CD14-positive monocyte (primary cell): ENCODE measurements at regions not wholly inside any gene's neighbourhood (a gene's known extent, or its start where the extent isn't known, plus 50 kb on each side); places are given as distances from the start of the nearest gene placed in this dataset.

Experiments used
- DNase-seq, 3 donors: peaks; one replicate each; pipeline ENCODE4 v3.0.0-alpha.2; 2011 to 2022
- H2AFZ ChIP-seq: 2 replicates; pipeline ENCODE4 v1.6.0; 2012; ENCODE audit warnings: mild to moderate bottlenecking, low read depth, low read length, inconsistent platforms; ENCODE audit not compliant: insufficient read depth, poor library complexity, severe bottlenecking
- H3K27ac ChIP-seq, 2 donors: 1 replicate in 1 of 2; 2 replicates in 1 of 2; pipeline ENCODE4 v1.5.1; 2012 to 2013; ENCODE audit warnings: low read length in 2 of 2, control low read depth in 1 of 2, inconsistent platforms in 1 of 2, low read depth in 1 of 2, mild to moderate bottlenecking in 1 of 2
- H3K27me3 ChIP-seq, 2 donors: one replicate each; pipeline versions ENCODE4 v1.6.0 to v1.6.1; 2011 to 2013; ENCODE audit warnings: low read length in 2 of 2; ENCODE audit not compliant: control insufficient read depth in 2 of 2, insufficient read depth in 2 of 2
- H3K36me3 ChIP-seq, 2 donors: replicated peaks in 1 of 2; 1 replicate in 1 of 2; 2 replicates in 1 of 2; pipeline versions ENCODE4 v1.5.1 to v1.6.1; 2012 to 2013; ENCODE audit warnings: low read length in 2 of 2, control low read depth in 1 of 2, inconsistent platforms in 1 of 2, mild to moderate bottlenecking in 1 of 2; ENCODE audit not compliant: insufficient read depth in 2 of 2, control insufficient read depth in 1 of 2
- H3K4me1 ChIP-seq, 2 donors: 1 replicate in 1 of 2; 2 replicates in 1 of 2; pipeline versions ENCODE4 v1.5.1 to v1.6.1; 2012 to 2013; ENCODE audit warnings: low read length in 2 of 2, control low read depth in 1 of 2, inconsistent platforms in 1 of 2, mild to moderate bottlenecking in 1 of 2, moderate library complexity in 1 of 2; ENCODE audit not compliant: insufficient read depth in 2 of 2, control insufficient read depth in 1 of 2
- H3K4me2 ChIP-seq: replicated peaks from 2 replicates; pipeline ENCODE3; 2012; ENCODE audit warnings: low read length, moderate library complexity, mild to moderate bottlenecking; ENCODE audit not compliant: poor library complexity, severe bottlenecking; ENCODE audit errors: extremely low read depth
- H3K4me3 ChIP-seq, 3 experiments: fragments of 200-600 bp in 1 of 3; sonication (generic) in 1 of 3; replicated peaks in 1 of 3; 1 replicate in 2 of 3; 2 replicates in 1 of 3; pipeline ENCODE4 v1.5.1; 2011 to 2013; ENCODE audit warnings: low read length in 3 of 3, mild to moderate bottlenecking in 3 of 3, control low read depth in 2 of 3, low read depth in 2 of 3, inconsistent platforms in 1 of 3, moderate library complexity in 1 of 3
- H3K79me2 ChIP-seq: 2 replicates; pipeline ENCODE4 v1.6.0; 2012; ENCODE audit warnings: mild to moderate bottlenecking, control low read depth, inconsistent platforms, low read length, moderate library complexity; ENCODE audit not compliant: insufficient read depth
- H3K9ac ChIP-seq: 2 replicates; pipeline ENCODE4 v1.6.0; 2017; ENCODE audit warnings: low read length, mild to moderate bottlenecking; ENCODE audit not compliant: insufficient read depth, poor library complexity, severe bottlenecking
- H3K9me3 ChIP-seq, 2 donors: replicated peaks in 1 of 2; 1 replicate in 1 of 2; 2 replicates in 1 of 2; pipeline versions ENCODE4 v1.5.1 to v1.6.1; 2012 to 2013; ENCODE audit warnings: low read length in 2 of 2, control low read depth in 1 of 2; ENCODE audit not compliant: control insufficient read depth in 1 of 2, insufficient read depth in 1 of 2
- H4K20me1 ChIP-seq: 2 replicates; pipeline ENCODE4 v1.6.0; 2012; ENCODE audit warnings: mild to moderate bottlenecking, low read length, control low read depth, moderate library complexity; ENCODE audit not compliant: insufficient read depth
- H3K27ac Mint-ChIP-seq, 7 donors: one replicate each; pipeline ENCODE4 v1.8.0; 2020; ENCODE audit warnings: mild to moderate bottlenecking in 7 of 7, mixed read lengths in 7 of 7, moderate library complexity in 6 of 7, inconsistent platforms in 2 of 7
- H3K27me3 Mint-ChIP-seq, 3 donors: one replicate each; pipeline ENCODE4 v1.8.0; 2021 to 2022; ENCODE audit warnings: low read depth in 3 of 3, mild to moderate bottlenecking in 3 of 3, mixed read lengths in 3 of 3, moderate library complexity in 3 of 3, inconsistent platforms in 1 of 3
- H3K36me3 Mint-ChIP-seq, 2 donors: one replicate each; pipeline ENCODE4 v1.8.0; 2020; ENCODE audit warnings: mixed read lengths in 2 of 2, inconsistent platforms in 1 of 2, mild to moderate bottlenecking in 1 of 2
- H3K4me1 Mint-ChIP-seq: one replicate; pipeline ENCODE4 v1.8.0; 2020; ENCODE audit warnings: mild to moderate bottlenecking, mixed read lengths
- H3K4me3 Mint-ChIP-seq, 2 donors: one replicate each; pipeline ENCODE4 v1.8.0; 2020; ENCODE audit warnings: mild to moderate bottlenecking in 2 of 2, mixed read lengths in 2 of 2, moderate library complexity in 1 of 2
- H3K9me3 Mint-ChIP-seq, 7 donors: one replicate each; pipeline ENCODE4 v1.8.0; 2020 to 2022; ENCODE audit warnings: mixed read lengths in 7 of 7, mild to moderate bottlenecking in 6 of 7, moderate library complexity in 6 of 7, inconsistent platforms in 2 of 7
- CTCF ChIP-seq: fragments of 200-600 bp; IDR thresholded peaks from one replicate; pipeline ENCODE4 v1.8.0; 2022; ENCODE audit warnings: antibody characterized with exemption, mild to moderate bottlenecking
- WGBS: methylation state at CpG from one replicate; pipeline ENCODE4 v1.1.5; 2013; ENCODE audit warnings: missing lambda C conversion rate; ENCODE audit not compliant: insufficient coverage; 5-methylcytosine and 5-hydroxymethylcytosine counted together
- intact Hi-C, 2 donors: fragments of 100-400 bp; cut with micrococcal nuclease; formaldehyde crosslinking; loops; one replicate each; pipeline versions ENCODE4 v1.15.0 to v1.15.1; 2023

GRCh38 chr17:68127914-68128313 is 92.4 kb downstream of the KPNA2 start:
- H3K27ac ChIP-seq, result no peak overlapping the region
- DNase-seq, result no peak
- H3K36me3 ChIP-seq, result peaks cover 17 to 63% of the 10 kb centered on the region in 2 donors
- no peaks in the 10 kb centered on the region for H3K27me3 ChIP-seq
- H3K9me3 ChIP-seq, result no peaks in the 10 kb centered on the region
- peaks cover 0 to under 1% of the 10 kb centered on the region in 2 donors for H3K4me1 ChIP-seq
- Mint-ChIP-seq H3K27ac (peak overlapping the region in 1 of 7 donors; percentile 20), H3K36me3 (peaks cover 57 to 70% of the 10 kb centered on the region in 2 donors), H3K4me3 (no peak overlapping the region), H3K4me1 (peaks cover 10% of the 10 kb centered on the region), H3K9me3 (no peaks in the 10 kb centered on the region), H3K27me3 (no peaks in the 10 kb centered on the region)
- H3K4me3 ChIP-seq, result no peak overlapping the region
- no peak overlapping the region for H3K4me2 ChIP-seq
- no peak for TF ChIP-seq CTCF
- intact Hi-C loops, result no loop called here
- no peaks in the 10 kb centered on the region for H4K20me1 ChIP-seq
- no peaks in the 10 kb centered on the region for H3K79me2 ChIP-seq
- 100% methylated on average over 3 of the region's 3 CpGs for WGBS
- no peak overlapping the region for H3K9ac ChIP-seq
- H2AFZ ChIP-seq, result no peak overlapping the region

- no peaks in the 10 kb centered on the region for H3K79me2 ChIP-seq
- H3K9me3 ChIP-seq, result no peaks in the 10 kb centered on the region
- Mint-ChIP-seq H3K4me3 (no peak overlapping the region), H3K36me3 (peaks cover 54 to 60% of the 10 kb centered on the region in 2 donors), H3K27me3 (no peaks in the 10 kb centered on the region), H3K9me3 (no peaks in the 10 kb centered on the region), H3K4me1 (peaks cover 12% of the 10 kb centered on the region), H3K27ac (no peak overlapping the region)
- H3K9ac ChIP-seq, result no peak overlapping the region
- H3K36me3 ChIP-seq, result peaks cover 8 to 51% of the 10 kb centered on the region in 2 donors
- no peak for TF ChIP-seq CTCF
- H4K20me1 ChIP-seq, result no peaks in the 10 kb centered on the region
- H3K27me3 ChIP-seq, result no peaks in the 10 kb centered on the region
- no peak overlapping the region for H3K4me3 ChIP-seq
- peaks cover 9 to 11% of the 10 kb centered on the region in 2 donors for H3K4me1 ChIP-seq
- H3K27ac ChIP-seq, result no peak overlapping the region
- no peak overlapping the region for H2AFZ ChIP-seq
- no CpG with 5 or more reads among the region's 1 CpG for WGBS
- intact Hi-C loops, result no loop called here
- H3K4me2 ChIP-seq, result no peak overlapping the region
- no peak for DNase-seq
Observed at GRCh38 chr17:68131456-68131855, 95.9 kb downstream of the KPNA2 start.
